SK-N-SH treated with all-trans-retinoic acid at 6 μM for 48 hours (cell line): ENCODE measurements at regions not wholly inside any gene's neighbourhood (a gene's known extent, or its start where the extent isn't known, plus 50 kb on each side); places are given as distances from the start of the nearest gene placed in this dataset.

Source experiments
- BACH2 ChIP-seq: fragments of 250-450 bp; sonication (Bioruptor Pico); IDR thresholded peaks from 2 replicates; pipeline ENCODE4 v1.9.0; 2021; ENCODE audit warnings: mild to moderate bottlenecking, borderline replicate concordance
- TCF4 ChIP-seq: fragments of 250-450 bp; sonication (Bioruptor Pico); IDR thresholded peaks from 2 replicates; pipeline ENCODE4 v1.8.0; 2021; ENCODE audit warnings: mild to moderate bottlenecking, moderate library complexity, borderline replicate concordance
- ZFP3 ChIP-seq: fragments of 250-450 bp; sonication (Bioruptor Pico); IDR thresholded peaks from 2 replicates; pipeline ENCODE4 v1.5.0; 2020; ENCODE audit warnings: mild to moderate bottlenecking, moderate library complexity

GRCh38 chr11:120013325-120014250 lies 124.3 kb downstream of the TRIM29 start:
- TF ChIP-seq BACH2 (CRISPR knock-in tag) (no peak), ZFP3 (CRISPR knock-in tag) (no peak), TCF4 (CRISPR knock-in tag) (no peak)
